ENCODE measurements at regions not wholly inside any gene's neighbourhood (a gene's known extent, or its start where the extent isn't known, plus 50 kb on each side); places are given as distances from the start of the nearest gene placed in this dataset.

DNA sequence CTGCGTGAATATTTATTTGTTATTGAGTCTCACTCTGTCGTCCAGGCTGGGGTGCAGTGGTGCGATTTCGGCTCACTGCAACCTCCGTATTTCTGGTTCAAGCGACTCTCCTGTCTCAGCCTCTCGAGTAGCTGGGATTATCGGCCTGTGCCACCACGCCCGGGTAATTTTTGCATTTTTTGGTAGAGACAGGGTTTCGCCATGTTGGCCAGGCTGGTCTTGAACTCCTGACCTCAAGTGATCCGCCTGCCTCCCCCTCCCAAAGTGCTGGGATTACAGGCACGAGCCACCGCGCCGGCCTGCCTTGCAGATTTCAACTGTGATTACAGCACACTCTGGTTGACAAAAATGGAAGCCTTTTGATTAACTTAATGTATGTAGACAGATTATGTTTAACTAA is 730.0 kb upstream of the VSTM2A start:
- TF ChIP-seq, protein P1, sequence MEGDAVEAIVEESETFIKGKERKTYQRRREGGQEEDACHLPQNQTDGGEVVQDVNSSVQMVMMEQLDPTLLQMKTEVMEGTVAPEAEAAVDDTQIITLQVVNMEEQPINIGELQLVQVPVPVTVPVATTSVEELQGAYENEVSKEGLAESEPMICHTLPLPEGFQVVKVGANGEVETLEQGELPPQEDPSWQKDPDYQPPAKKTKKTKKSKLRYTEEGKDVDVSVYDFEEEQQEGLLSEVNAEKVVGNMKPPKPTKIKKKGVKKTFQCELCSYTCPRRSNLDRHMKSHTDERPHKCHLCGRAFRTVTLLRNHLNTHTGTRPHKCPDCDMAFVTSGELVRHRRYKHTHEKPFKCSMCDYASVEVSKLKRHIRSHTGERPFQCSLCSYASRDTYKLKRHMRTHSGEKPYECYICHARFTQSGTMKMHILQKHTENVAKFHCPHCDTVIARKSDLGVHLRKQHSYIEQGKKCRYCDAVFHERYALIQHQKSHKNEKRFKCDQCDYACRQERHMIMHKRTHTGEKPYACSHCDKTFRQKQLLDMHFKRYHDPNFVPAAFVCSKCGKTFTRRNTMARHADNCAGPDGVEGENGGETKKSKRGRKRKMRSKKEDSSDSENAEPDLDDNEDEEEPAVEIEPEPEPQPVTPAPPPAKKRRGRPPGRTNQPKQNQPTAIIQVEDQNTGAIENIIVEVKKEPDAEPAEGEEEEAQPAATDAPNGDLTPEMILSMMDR (IDR thresholded peaks at IDR 0.05), result no peak
- TF ChIP-seq EP300 (IDR thresholded peaks at IDR 0.05) (no peak), POLR2A (IDR thresholded peaks at IDR 0.05) (no peak), POLR2AphosphoS5 (IDR thresholded peaks at IDR 0.05) (no peak)
